Common myeloid progenitor, CD34-positive (primary cell): ENCODE measurements at regions not wholly inside any gene's neighbourhood (a gene's known extent, or its start where the extent isn't known, plus 50 kb on each side); places are given as distances from the start of the nearest gene placed in this dataset.
"Not testable (repeated sequence)": the region's sequence is repeated elsewhere in the genome, so short reads cannot be mapped to it uniquely, and the experiment has no call there.

Experiments
- CTCF ChIA-PET: fragments of 350-600 bp; sonication (Branson Sonifier 250); formaldehyde crosslinking; loops from one replicate; lab custom pipeline; 2021; ENCODE audit warnings: antibody characterized with exemption; lab: Charles Lee
- POLR2A ChIA-PET: fragments of 350-600 bp; sonication (Branson Sonifier 250); formaldehyde crosslinking; loops from one replicate; lab custom pipeline; 2021; ENCODE audit warnings: antibody characterized with exemption; lab: Charles Lee
- DNase-seq, 3 donors: peaks; one replicate each; pipeline versions ENCODE4 v3.0.0 to v3.0.0-alpha.2; 2013
- H3K27ac ChIP-seq, 2 experiments: 1 replicate in 1 of 2; 2 replicates in 1 of 2; pipeline ENCODE4 v1.7.0; 2013; ENCODE audit warnings: inconsistent platforms in 2 of 2, low read length in 2 of 2, mild to moderate bottlenecking in 2 of 2, low read depth in 1 of 2, moderate library complexity in 1 of 2; ENCODE audit not compliant: severe bottlenecking in 2 of 2, insufficient read depth in 1 of 2, poor library complexity in 1 of 2
- H3K27me3 ChIP-seq, 5 experiments: replicated peaks in 2 of 5; 1 replicate in 3 of 5; 2 replicates in 2 of 5; pipeline versions ENCODE4 v1.6.1 to v1.7.0; 2013; ENCODE audit warnings: low read length in 4 of 5, mild to moderate bottlenecking in 2 of 5, moderate library complexity in 2 of 5, inconsistent platforms in 1 of 5; ENCODE audit not compliant: insufficient read depth in 5 of 5, control insufficient read depth in 4 of 5
- H3K36me3 ChIP-seq, 4 experiments: 1 replicate in 2 of 4; 2 replicates in 2 of 4; pipeline versions ENCODE4 v1.6.1 to v1.7.0; 2013; ENCODE audit warnings: low read length in 3 of 4, control low read depth in 1 of 4, mild to moderate bottlenecking in 1 of 4; ENCODE audit not compliant: control insufficient read depth in 4 of 4, insufficient read depth in 4 of 4
- H3K4me1 ChIP-seq, 4 experiments: 1 replicate in 3 of 4; 2 replicates in 1 of 4; pipeline versions ENCODE4 v1.6.1 to v1.7.1; 2013; ENCODE audit warnings: low read length in 3 of 4, mild to moderate bottlenecking in 3 of 4, control low read depth in 1 of 4, inconsistent platforms in 1 of 4, moderate library complexity in 1 of 4; ENCODE audit not compliant: control insufficient read depth in 4 of 4, insufficient read depth in 4 of 4; ENCODE audit errors: control extremely low read depth in 1 of 4
- H3K4me3 ChIP-seq, 7 experiments: 1 replicate in 4 of 7; 2 replicates in 3 of 7; pipeline versions ENCODE4 v1.5.1 to v1.7.0; 2013; ENCODE audit warnings: mild to moderate bottlenecking in 7 of 7, low read length in 6 of 7, moderate library complexity in 6 of 7, inconsistent platforms in 2 of 7, low read depth in 2 of 7, control low read depth in 1 of 7; ENCODE audit not compliant: insufficient read depth in 4 of 7, control insufficient read depth in 1 of 7; ENCODE audit errors: extremely low read depth in 1 of 7
- H3K9me3 ChIP-seq, 5 experiments: 1 replicate in 4 of 5; 2 replicates in 1 of 5; pipeline versions ENCODE4 v1.6.1 to v1.7.1; 2013; ENCODE audit warnings: low read length in 4 of 5, mild to moderate bottlenecking in 2 of 5, inconsistent platforms in 1 of 5, low read depth in 1 of 5, moderate library complexity in 1 of 5; ENCODE audit not compliant: control insufficient read depth in 4 of 5, insufficient read depth in 2 of 5; ENCODE audit errors: control extremely low read depth in 1 of 5
- WGBS: methylation state at CpG from one replicate; pipeline ENCODE4 v1.1.5; 2013; ENCODE audit not compliant: insufficient coverage; 5-methylcytosine and 5-hydroxymethylcytosine counted together

- WGBS: 100% methylated on average over 1 of the region's 2 CpGs
- Histone ChIP-seq H3K4me1 (peaks cover 0 to 18% (median 2%) of the 10 kb centered on the region in 4 experiments), H3K27me3 (no peaks in the 10 kb centered on the region), H3K27ac (no peak overlapping the region), H3K36me3 (no peaks in the 10 kb centered on the region), H3K9me3 (no peaks in the 10 kb centered on the region), H3K4me3 (no peak overlapping the region)
- CTCF ChIA-PET: no interaction called here
- no peak for DNase-seq
- POLR2A ChIA-PET: no interaction called here
Measured at GRCh38 chr3:105140899-105141367, 225.8 kb upstream of the ALCAM start.

- ChIA-PET CTCF (no interaction called here), POLR2A (no interaction called here)
- Histone ChIP-seq H3K36me3 (no peaks in the 10 kb centered on the region), H3K4me1 (peaks cover 0 to 11% (median 2%) of the 10 kb centered on the region in 4 experiments), H3K4me3 (no peak overlapping the region), H3K9me3 (peaks cover 0 to 2% (median 0%) of the 10 kb centered on the region in 5 experiments), H3K27me3 (no peaks in the 10 kb centered on the region), H3K27ac (no peak overlapping the region)
- WGBS: no CpG with 5 or more reads among the region's 1 CpG
- no peak for DNase-seq
Measured at GRCh38 chr3:105144837-105145236, 221.9 kb upstream of the ALCAM start.

- WGBS: no CpG with 5 or more reads among the region's 1 CpG
Measured at GRCh38 chr3:105145511-105145910, 221.2 kb upstream of the ALCAM start.

GRCh38 chr3:105149197-105149596, 217.5 kb upstream of the ALCAM start:
- DNase-seq, H3K9me3 ChIP-seq, CTCF ChIA-PET, H3K27me3 ChIP-seq, POLR2A ChIA-PET, H3K36me3 ChIP-seq, H3K4me1 ChIP-seq, H3K4me3 ChIP-seq, H3K27ac ChIP-seq: not testable (repeated sequence)
- WGBS: 93% methylated on average over 3 of the region's 3 CpGs

More at GRCh38 chr3:105145511-105145910, 221.2 kb upstream of the ALCAM start:
- Histone ChIP-seq H3K27ac (no peak overlapping the region), H3K9me3 (peaks cover 0 to 2% (median 0%) of the 10 kb centered on the region in 5 experiments), H3K36me3 (no peaks in the 10 kb centered on the region), H3K27me3 (no peaks in the 10 kb centered on the region), H3K4me3 (no peak overlapping the region), H3K4me1 (peaks cover 0 to 9% (median 2%) of the 10 kb centered on the region in 4 experiments)
- CTCF ChIA-PET: no interaction called here
- no peak for DNase-seq
- POLR2A ChIA-PET: no interaction called here

- no peak overlapping the region for H3K4me3 ChIP-seq
- ChIA-PET CTCF (no interaction called here), POLR2A (no interaction called here)
- H3K9me3 ChIP-seq: peaks cover 0 to 2% (median 0%) of the 10 kb centered on the region in 5 experiments
- DNase-seq: no peak
- H3K27ac ChIP-seq: no peak overlapping the region
- H3K4me1 ChIP-seq: peaks cover 0 to 4% (median 0%) of the 10 kb centered on the region in 4 experiments
- no peaks in the 10 kb centered on the region for H3K36me3 ChIP-seq
- no CpG with 5 or more reads among the region's 1 CpG for WGBS
- no peaks in the 10 kb centered on the region for H3K27me3 ChIP-seq
Measured at GRCh38 chr3:105152987-105153386, 213.7 kb upstream of the ALCAM start.

GRCh38 chr3:105154692-105155091, 212.0 kb upstream of the ALCAM start:
- peaks cover 0 to 6% (median 0%) of the 10 kb centered on the region in 4 experiments for H3K4me1 ChIP-seq
- H3K9me3 ChIP-seq: no peaks in the 10 kb centered on the region
- no peak for DNase-seq
- no peak overlapping the region for H3K4me3 ChIP-seq
- ChIA-PET POLR2A (no interaction called here), CTCF (no interaction called here)
- no peak overlapping the region for H3K27ac ChIP-seq
- H3K36me3 ChIP-seq: no peaks in the 10 kb centered on the region
- no peaks in the 10 kb centered on the region for H3K27me3 ChIP-seq

GRCh38 chr3:105157067-105157765, 209.5 kb upstream of the ALCAM start:
- peaks cover 0 to 6% (median 0%) of the 10 kb centered on the region in 4 experiments for H3K4me1 ChIP-seq
- ChIA-PET CTCF (no interaction called here), POLR2A (no interaction called here)
- H3K4me3 ChIP-seq: no peak overlapping the region
- WGBS: 94% methylated on average over 4 of the region's 5 CpGs
- no peaks in the 10 kb centered on the region for H3K27me3 ChIP-seq
- H3K36me3 ChIP-seq: no peaks in the 10 kb centered on the region
- no peaks in the 10 kb centered on the region for H3K9me3 ChIP-seq
- no peak for DNase-seq
- H3K27ac ChIP-seq: no peak overlapping the region
